ENCODE measurements at regions not wholly inside any gene's neighbourhood (a gene's known extent, or its start where the extent isn't known, plus 50 kb on each side); places are given as distances from the start of the nearest gene placed in this dataset.
"Not testable (repeated sequence)": the region's sequence is repeated elsewhere in the genome, so short reads cannot be mapped to it uniquely, and the experiment has no call there.

- no peak overlapping the region for H3K27ac ChIP-seq
- DNase-seq (ENCODE audit: low read depth, low spot score): no peak
These were observed 320.8 kb downstream of the ZNF536 start for GRCh38 chr19:30692879-30693503.

GRCh38 chr19:30692181-30692811 lies 320.1 kb downstream of the ZNF536 start:
- DNase-seq (ENCODE audit: low read depth, low spot score): no peak
- no peak overlapping the region for H3K27ac ChIP-seq

GRCh38 chr19:30691819-30692166 lies 319.6 kb downstream of the ZNF536 start:
- no peak overlapping the region for H3K27ac ChIP-seq
- DNase-seq (ENCODE audit: low read depth, low spot score): no peak

GRCh38 chr19:30690935-30691818 lies 319.0 kb downstream of the ZNF536 start:
- H3K27ac ChIP-seq: no peak overlapping the region

GRCh38 chr19:30690525-30690924 lies 318.3 kb downstream of the ZNF536 start:
- DNase-seq (ENCODE audit: low read depth, low spot score): no peak
- no peak overlapping the region for H3K27ac ChIP-seq

More at GRCh38 chr19:30690935-30691818, 319.0 kb downstream of the ZNF536 start:
- no peak for DNase-seq (ENCODE audit: low read depth, low spot score)

GRCh38 chr19:30689474-30689873 lies 317.3 kb downstream of the ZNF536 start:
- H3K27ac ChIP-seq: no peak overlapping the region
- DNase-seq (ENCODE audit: low read depth, low spot score): no peak

GRCh38 chr19:30688696-30689095 lies 316.5 kb downstream of the ZNF536 start:
- no peak for DNase-seq (ENCODE audit: low read depth, low spot score)
- H3K27ac ChIP-seq: no peak overlapping the region

- no peak overlapping the region for H3K27ac ChIP-seq
- DNase-seq (ENCODE audit: low read depth, low spot score): no peak
These were observed 314.8 kb downstream of the ZNF536 start for GRCh38 chr19:30686826-30687566.

GRCh38 chr19:30686176-30686820 lies 314.1 kb downstream of the ZNF536 start:
- H3K27ac ChIP-seq: no peak overlapping the region
- no peak for DNase-seq (ENCODE audit: low read depth, low spot score)

- DNase-seq (ENCODE audit: low read depth, low spot score): no peak
- no peak overlapping the region for H3K27ac ChIP-seq
These were observed 313.3 kb downstream of the ZNF536 start for GRCh38 chr19:30685426-30686000.

GRCh38 chr19:30684613-30685012 lies 312.4 kb downstream of the ZNF536 start:
- H3K27ac ChIP-seq: no peak overlapping the region
- DNase-seq (ENCODE audit: low read depth, low spot score): no peak

GRCh38 chr19:30682999-30683536 lies 310.9 kb downstream of the ZNF536 start:
- no peak overlapping the region for H3K27ac ChIP-seq
- peak; percentile 22 for DNase-seq (ENCODE audit: low read depth, low spot score)

- no peak for DNase-seq (ENCODE audit: low read depth, low spot score)
- H3K27ac ChIP-seq: no peak overlapping the region
These were observed 310.2 kb downstream of the ZNF536 start for GRCh38 chr19:30682146-30682998.

- H3K27ac ChIP-seq: no peak overlapping the region
These were observed 309.2 kb downstream of the ZNF536 start for GRCh38 chr19:30681162-30682100.

GRCh38 chr19:30680399-30680798 lies 308.2 kb downstream of the ZNF536 start:
- not testable (repeated sequence) for DNase-seq (ENCODE audit: low read depth, low spot score); H3K27ac ChIP-seq

More at GRCh38 chr19:30681162-30682100, 309.2 kb downstream of the ZNF536 start:
- DNase-seq (ENCODE audit: low read depth, low spot score): no peak

GRCh38 chr19:30679789-30680188 lies 307.6 kb downstream of the ZNF536 start:
- H3K27ac ChIP-seq: no peak overlapping the region

GRCh38 chr19:30679153-30679702 lies 307.0 kb downstream of the ZNF536 start:
- no peak overlapping the region for H3K27ac ChIP-seq
- DNase-seq (ENCODE audit: low read depth, low spot score): no peak

More at GRCh38 chr19:30679789-30680188, 307.6 kb downstream of the ZNF536 start:
- DNase-seq (ENCODE audit: low read depth, low spot score): no peak

Measured in epithelial cell of prostate (primary cell).